Right lobe of liver (tissue), 4 donors: ENCODE measurements at regions not wholly inside any gene's neighbourhood (a gene's known extent, or its start where the extent isn't known, plus 50 kb on each side); places are given as distances from the start of the nearest gene placed in this dataset.

ENCODE experiments used
- CTCF ChIP-seq, 4 donors: fragments of 200-600 bp in 3 of 4; fragments of 450-650 bp in 1 of 4; IDR thresholded peaks; one replicate each; pipeline versions ENCODE4 v1.5.1 to v1.8.0; 2016 to 2022; ENCODE audit warnings: antibody characterized with exemption in 4 of 4, mild to moderate bottlenecking in 2 of 4
- POLR2A ChIP-seq: fragments of 450-650 bp; IDR thresholded peaks from one replicate; pipeline ENCODE4 v1.6.1; 2017; ENCODE audit warnings: antibody characterized with exemption, mild to moderate bottlenecking
- donor health status: DM: no; HTN: no; CAD: no.
- donor health status: DM: no; HTN: no; CAD: no.
- donor health status: DM: no; HTN: yes; CAD: no.

DNA sequence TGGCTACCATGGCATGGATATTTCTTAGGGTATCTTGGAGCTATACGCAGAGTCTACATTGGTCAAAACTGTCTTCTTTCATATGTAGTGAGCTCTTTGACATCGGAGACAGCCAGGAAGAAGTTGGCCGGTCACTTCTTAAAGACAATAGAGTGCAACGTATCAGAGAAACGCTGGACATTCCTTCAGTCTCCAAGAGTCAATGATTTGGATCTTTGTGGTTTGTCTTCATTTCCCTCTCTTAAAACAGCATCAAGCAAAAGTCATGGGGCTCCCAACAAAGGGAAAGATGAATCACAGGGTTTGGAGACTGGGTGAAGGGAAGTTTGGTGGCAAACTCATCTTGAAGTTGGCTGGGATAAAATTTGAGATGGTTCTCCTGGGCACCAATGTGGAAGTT, 320.1 kb downstream of the AGTPBP1 start:
- TF ChIP-seq CTCF (IDR thresholded peaks at IDR 0.05) (no peak), POLR2A (no peak)
